Prostate gland (tissue), 2 donors: ENCODE measurements at regions not wholly inside any gene's neighbourhood (a gene's known extent, or its start where the extent isn't known, plus 50 kb on each side); places are given as distances from the start of the nearest gene placed in this dataset.

Source experiments
- DNase-seq: peaks from one replicate; pipeline ENCODE4 v3.0.0-alpha.2; 2019; ENCODE audit warnings: low spot score
- H3K27ac ChIP-seq, 2 donors: fragments of 200-600 bp; sonication (generic); 2 replicates each; pipeline ENCODE4 v1.5.1; 2017 to 2019
- H3K27me3 ChIP-seq: fragments of 200-600 bp; sonication (generic); replicated peaks from 2 replicates; pipeline ENCODE4 v1.5.1; 2019; ENCODE audit not compliant: insufficient read depth
- H3K36me3 ChIP-seq, 2 donors: fragments of 200-600 bp; sonication (generic); 1 replicate in 1 of 2; 2 replicates in 1 of 2; pipeline versions ENCODE4 v1.5.1 to v1.8.1; 2017 to 2019
- H3K4me1 ChIP-seq: fragments of 200-600 bp; sonication (generic); replicated peaks from 2 replicates; pipeline ENCODE4 v1.5.1; 2019
- H3K4me3 ChIP-seq, 2 donors: fragments of 200-600 bp; sonication (generic); 2 replicates each; pipeline ENCODE4 v1.5.1; 2017 to 2019
- H3K9me3 ChIP-seq: fragments of 200-600 bp; sonication (generic); 2 replicates; pipeline ENCODE4 v1.5.1; 2017
- POLR2A ChIP-seq: fragments of 450-650 bp; IDR thresholded peaks from one replicate; pipeline ENCODE4 v1.6.1; 2016; ENCODE audit warnings: antibody characterized with exemption, mild to moderate bottlenecking
- POLR2AphosphoS5 ChIP-seq: sonication (generic); formaldehyde crosslinking; IDR thresholded peaks from one replicate; pipeline ENCODE4 v1.6.1; 2017; ENCODE audit warnings: antibody characterized with exemption
- WGBS: methylation state at CpG from one replicate; pipeline ENCODE4 v1.1.5; 2018; 5-methylcytosine and 5-hydroxymethylcytosine counted together
- intact Hi-C: fragments of 100-400 bp; cut with DNase I; formaldehyde crosslinking; loops from one replicate; pipeline ENCODE4 v1.14.2; 2022
- TF ChIP-seq, protein P1 (sequence below), 4 experiments: fragments of 200-600 bp in 2 of 4; fragments of 450-650 bp in 2 of 4; sonication (generic) in 2 of 4; IDR thresholded peaks; 1 replicate in 3 of 4; 2 replicates in 1 of 4; pipeline ENCODE4 v1.5.1; 2016 to 2019; ENCODE audit warnings: antibody characterized with exemption in 4 of 4, mild to moderate bottlenecking in 2 of 4, moderate library complexity in 2 of 4

DNA sequence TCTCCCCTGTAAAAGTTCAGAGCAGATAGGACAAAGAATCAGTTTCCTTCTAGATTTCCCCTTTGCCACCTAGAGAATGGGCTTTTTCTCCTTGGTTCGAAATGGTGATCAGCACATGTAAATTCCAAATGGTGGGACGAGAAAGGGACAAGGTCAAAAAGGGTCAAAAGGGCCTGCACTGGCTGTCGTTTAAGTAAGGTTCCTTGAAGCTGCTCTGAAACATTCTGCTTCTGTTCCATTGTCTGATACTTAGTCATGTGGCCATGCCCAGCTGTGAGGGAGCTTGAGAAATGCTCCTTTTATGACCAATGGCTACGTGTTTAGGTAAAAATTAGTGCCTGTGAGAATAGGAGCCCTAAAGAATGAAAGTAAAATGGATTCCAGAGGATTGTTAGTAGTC lies 165.9 kb upstream of the CENPE start:
- TF ChIP-seq, protein P1, sequence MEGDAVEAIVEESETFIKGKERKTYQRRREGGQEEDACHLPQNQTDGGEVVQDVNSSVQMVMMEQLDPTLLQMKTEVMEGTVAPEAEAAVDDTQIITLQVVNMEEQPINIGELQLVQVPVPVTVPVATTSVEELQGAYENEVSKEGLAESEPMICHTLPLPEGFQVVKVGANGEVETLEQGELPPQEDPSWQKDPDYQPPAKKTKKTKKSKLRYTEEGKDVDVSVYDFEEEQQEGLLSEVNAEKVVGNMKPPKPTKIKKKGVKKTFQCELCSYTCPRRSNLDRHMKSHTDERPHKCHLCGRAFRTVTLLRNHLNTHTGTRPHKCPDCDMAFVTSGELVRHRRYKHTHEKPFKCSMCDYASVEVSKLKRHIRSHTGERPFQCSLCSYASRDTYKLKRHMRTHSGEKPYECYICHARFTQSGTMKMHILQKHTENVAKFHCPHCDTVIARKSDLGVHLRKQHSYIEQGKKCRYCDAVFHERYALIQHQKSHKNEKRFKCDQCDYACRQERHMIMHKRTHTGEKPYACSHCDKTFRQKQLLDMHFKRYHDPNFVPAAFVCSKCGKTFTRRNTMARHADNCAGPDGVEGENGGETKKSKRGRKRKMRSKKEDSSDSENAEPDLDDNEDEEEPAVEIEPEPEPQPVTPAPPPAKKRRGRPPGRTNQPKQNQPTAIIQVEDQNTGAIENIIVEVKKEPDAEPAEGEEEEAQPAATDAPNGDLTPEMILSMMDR (IDR thresholded peaks at IDR 0.05), result no peak
- TF ChIP-seq POLR2A, result no peak
- TF ChIP-seq POLR2AphosphoS5, result no peak
- Histone ChIP-seq H3K4me1 (no peaks in the 10 kb centered on the region), H3K27ac (no peak overlapping the region), H3K27me3 (no peaks in the 10 kb centered on the region), H3K9me3 (no peaks in the 10 kb centered on the region), H3K36me3 (no peaks in the 10 kb centered on the region), H3K4me3 (no peak overlapping the region)
- DNase-seq, result no peak
- WGBS, result 67% methylated on average over 4 of the region's 4 CpGs
- intact Hi-C loops, result no loop called here

DNA sequence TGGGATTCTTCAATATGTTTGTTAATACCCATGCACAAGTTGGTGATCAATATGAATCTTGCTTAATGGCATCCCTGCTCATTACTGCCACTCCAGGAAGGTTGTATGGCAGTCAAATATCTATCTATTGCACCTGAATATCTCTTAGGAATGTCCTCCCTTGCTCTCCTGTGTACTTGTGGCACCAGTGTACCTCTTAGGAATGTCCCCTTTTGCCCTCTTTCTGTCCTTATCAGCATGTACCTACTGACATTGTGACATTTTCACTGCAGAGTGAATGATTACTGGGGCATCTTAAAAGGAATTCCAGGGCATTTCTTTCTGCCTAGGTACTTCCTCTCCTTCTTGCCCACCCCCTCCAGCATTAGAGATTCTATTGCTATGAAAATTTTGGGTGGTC lies 163.8 kb upstream of the CENPE start:
- Histone ChIP-seq H3K27me3 (no peaks in the 10 kb centered on the region), H3K4me3 (no peak overlapping the region), H3K27ac (no peak overlapping the region), H3K36me3 (no peaks in the 10 kb centered on the region), H3K9me3 (no peaks in the 10 kb centered on the region), H3K4me1 (no peaks in the 10 kb centered on the region)
- TF ChIP-seq, protein P1 (IDR thresholded peaks at IDR 0.05), result no peak
- no peak for TF ChIP-seq POLR2AphosphoS5
- TF ChIP-seq POLR2A, result no peak
- DNase-seq, result no peak
- intact Hi-C loops, result no loop called here

DNA sequence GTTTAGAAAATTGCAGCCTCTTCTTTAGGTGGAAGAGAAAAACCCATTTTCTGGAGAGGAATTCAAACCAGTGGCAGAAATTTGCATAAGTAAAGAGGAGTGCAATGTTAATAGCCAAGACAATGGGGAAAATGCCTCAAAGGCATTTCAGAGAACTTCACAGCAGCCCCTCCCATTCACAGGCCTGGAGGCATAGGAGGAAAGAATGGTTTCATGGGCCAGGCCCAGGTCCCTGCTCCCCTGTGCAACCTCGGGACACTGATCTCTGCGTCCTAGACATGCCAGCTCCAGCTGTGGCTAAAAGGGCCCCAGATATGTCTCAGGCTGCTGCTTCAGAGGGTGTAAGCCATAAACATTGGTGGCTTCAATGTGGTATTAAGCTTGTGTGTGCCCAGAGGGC lies 161.8 kb upstream of the CENPE start:
- TF ChIP-seq POLR2AphosphoS5 (no peak), POLR2A (no peak)
- TF ChIP-seq, protein P1 (IDR thresholded peaks at IDR 0.05), result no peak
- intact Hi-C loops, result no loop called here
- Histone ChIP-seq H3K27ac (no peak overlapping the region), H3K27me3 (no peaks in the 10 kb centered on the region), H3K9me3 (no peaks in the 10 kb centered on the region), H3K36me3 (no peaks in the 10 kb centered on the region), H3K4me3 (no peak overlapping the region), H3K4me1 (no peaks in the 10 kb centered on the region)
- DNase-seq, result no peak
- WGBS, result 86% methylated on average over 2 of the region's 2 CpGs

DNA sequence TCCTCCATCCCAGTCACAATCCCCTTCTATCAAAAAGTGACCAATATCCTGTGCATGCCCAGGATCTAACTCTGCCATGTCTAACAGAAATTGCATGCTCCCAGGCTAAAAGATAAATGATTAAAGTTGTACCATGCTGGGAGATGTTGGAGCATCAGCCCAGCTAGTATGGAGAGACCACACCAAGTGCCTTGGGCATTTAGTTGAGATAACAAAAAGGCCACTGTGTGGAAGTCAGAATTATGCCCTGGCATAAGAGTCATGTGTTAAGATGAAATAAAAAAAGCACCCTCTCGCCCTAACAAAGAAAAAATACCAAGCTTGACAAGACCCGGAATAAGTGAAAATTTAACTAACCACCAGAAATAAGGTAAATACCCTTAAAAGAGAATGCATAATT lies 155.9 kb upstream of the CENPE start:
- no peaks in the 10 kb centered on the region for H3K27me3 ChIP-seq
- H3K27ac ChIP-seq, result no peak overlapping the region
- H3K36me3 ChIP-seq, result no peaks in the 10 kb centered on the region
- H3K9me3 ChIP-seq, result no peaks in the 10 kb centered on the region
- no peak overlapping the region for H3K4me3 ChIP-seq
- no peaks in the 10 kb centered on the region for H3K4me1 ChIP-seq
- intact Hi-C loops, result no loop called here
- WGBS, result 95% methylated on average over 2 of the region's 2 CpGs
- TF ChIP-seq POLR2A (no peak), POLR2AphosphoS5 (no peak)
- TF ChIP-seq, protein P1 (IDR thresholded peaks at IDR 0.05), result no peak
- DNase-seq, result no peak

DNA sequence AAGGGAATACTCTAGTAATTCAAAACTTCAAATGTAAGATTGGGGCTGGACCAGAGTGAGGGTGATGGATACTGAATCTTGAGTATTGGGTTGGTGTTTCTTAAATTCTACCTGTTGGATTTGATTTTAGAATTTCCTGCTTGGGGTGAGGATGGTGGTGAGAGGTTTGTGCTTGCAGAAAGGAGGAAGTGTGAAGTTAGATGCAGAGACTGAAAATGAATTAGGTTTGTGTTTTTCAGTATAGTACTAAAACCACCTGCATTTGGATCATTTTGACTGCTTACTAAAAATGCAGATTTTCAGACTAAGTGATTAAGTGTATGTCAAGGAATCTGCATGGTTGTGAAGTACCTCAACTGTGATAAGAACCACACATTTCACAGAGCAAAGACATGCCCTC lies 131.5 kb upstream of the CENPE start:
- Histone ChIP-seq H3K9me3 (no peaks in the 10 kb centered on the region), H3K27ac (no peak overlapping the region), H3K36me3 (no peaks in the 10 kb centered on the region), H3K4me3 (no peak overlapping the region), H3K27me3 (no peaks in the 10 kb centered on the region), H3K4me1 (no peaks in the 10 kb centered on the region)
- intact Hi-C loops, result no loop called here
- DNase-seq, result no peak
- TF ChIP-seq, protein P1 (IDR thresholded peaks at IDR 0.05), result no peak
- no peak for TF ChIP-seq POLR2A
- TF ChIP-seq POLR2AphosphoS5, result no peak
